ENCODE measurements at regions not wholly inside any gene's neighbourhood (a gene's known extent, or its start where the extent isn't known, plus 50 kb on each side); places are given as distances from the start of the nearest gene placed in this dataset.
"Not testable (repeated sequence)": the region's sequence is repeated elsewhere in the genome, so short reads cannot be mapped to it uniquely, and the experiment has no call there.

GRCh38 chr2:160752475-160753330, 259.1 kb upstream of the RBMS1 start:
- no peak overlapping the region for H3K4me3 ChIP-seq (ENCODE audit: low read depth, low read length)
- in situ Hi-C loops (cut with HindIII; ENCODE audit: low sequenced_read_pairs), result no loop called here
- TF ChIP-seq CTCF (IDR thresholded peaks at IDR 0.05; ENCODE audit: low read depth, low read length, missing control alignments), result no peak
- no peak for DNase-seq (ENCODE audit: low read depth)

DNA sequence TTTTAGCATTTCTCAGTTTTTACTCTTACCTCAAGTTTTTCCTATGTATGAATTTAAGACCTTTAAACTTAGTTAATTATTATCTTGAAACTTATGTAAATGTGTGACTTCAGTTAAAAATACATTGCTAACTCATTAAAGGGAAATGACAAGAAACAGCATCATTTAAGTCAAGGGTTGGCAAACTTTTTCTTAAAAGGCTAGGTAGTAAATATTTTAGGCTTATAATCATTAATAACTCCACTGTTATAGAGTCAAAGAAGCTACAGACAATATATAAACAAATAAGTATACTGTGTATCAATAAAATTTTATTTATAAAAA, 259.7 kb upstream of the RBMS1 start:
- no peak for TF ChIP-seq CTCF (IDR thresholded peaks at IDR 0.05; ENCODE audit: low read depth, low read length, missing control alignments)
- DNase-seq (ENCODE audit: low read depth), result no peak
- no peak overlapping the region for H3K4me3 ChIP-seq (ENCODE audit: low read depth, low read length)
- in situ Hi-C loops (cut with HindIII; ENCODE audit: low sequenced_read_pairs), result no loop called here

DNA sequence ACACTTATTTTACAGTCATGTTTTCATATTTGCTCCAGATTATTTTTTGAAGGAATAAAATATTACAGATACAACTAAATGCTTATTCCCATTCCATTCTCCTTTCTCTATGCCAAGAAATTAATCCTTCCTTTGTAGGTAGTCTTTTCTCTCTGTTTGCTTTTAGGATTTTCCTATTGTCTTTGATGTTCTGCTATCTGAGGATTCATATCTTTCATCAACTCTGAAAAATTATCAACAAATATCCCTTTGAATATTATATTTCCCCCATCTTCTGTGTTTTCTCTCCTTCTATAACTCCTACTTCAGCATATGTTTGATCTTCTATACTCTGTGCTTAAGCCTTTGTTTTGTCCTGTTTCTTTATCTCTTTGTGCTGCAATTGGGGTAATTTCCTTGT, 260.4 kb upstream of the RBMS1 start:
- in situ Hi-C loops (cut with HindIII; ENCODE audit: low sequenced_read_pairs), result no loop called here
- TF ChIP-seq CTCF (IDR thresholded peaks at IDR 0.05; ENCODE audit: low read depth, low read length, missing control alignments), result no peak
- DNase-seq (ENCODE audit: low read depth), result no peak
- no peak overlapping the region for H3K4me3 ChIP-seq (ENCODE audit: low read depth, low read length)

GRCh38 chr2:160756481-160756880, 262.9 kb upstream of the RBMS1 start:
- TF ChIP-seq CTCF (IDR thresholded peaks at IDR 0.05; ENCODE audit: low read depth, low read length, missing control alignments), result no peak
- no peak for DNase-seq (ENCODE audit: low read depth)
- in situ Hi-C loops (cut with HindIII; ENCODE audit: low sequenced_read_pairs), result no loop called here
- no peak overlapping the region for H3K4me3 ChIP-seq (ENCODE audit: low read depth, low read length)

GRCh38 chr2:160762493-160763128, 269.0 kb upstream of the RBMS1 start:
- DNase-seq (ENCODE audit: low read depth); in situ Hi-C loops (cut with HindIII; ENCODE audit: low sequenced_read_pairs); H3K4me3 ChIP-seq (ENCODE audit: low read depth, low read length): not testable (repeated sequence)

DNA sequence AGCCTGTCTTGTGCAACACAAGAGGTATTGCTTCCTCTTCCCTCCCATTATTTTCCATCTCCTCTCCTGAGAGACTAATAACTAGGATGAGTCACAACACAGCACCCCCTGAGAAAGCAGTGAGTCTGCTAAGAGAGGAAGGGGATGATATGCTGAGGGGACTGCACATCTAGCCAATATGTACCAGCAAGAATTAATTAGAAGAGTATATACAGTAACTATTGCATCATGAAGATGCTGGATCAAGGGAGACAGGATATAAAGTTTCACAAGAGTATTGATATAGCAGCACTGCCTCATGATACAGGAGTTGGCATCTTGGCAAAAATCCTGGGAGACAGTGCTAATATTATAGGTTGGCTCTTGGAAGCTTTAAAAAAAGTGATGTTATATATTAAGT, 289.9 kb upstream of the RBMS1 start:
- no peak for DNase-seq (ENCODE audit: low read depth)
- no peak for TF ChIP-seq CTCF (IDR thresholded peaks at IDR 0.05; ENCODE audit: low read depth, low read length, missing control alignments)
- in situ Hi-C loops (cut with HindIII; ENCODE audit: low sequenced_read_pairs), result no loop called here
- no peak overlapping the region for H3K4me3 ChIP-seq (ENCODE audit: low read depth, low read length)

- in situ Hi-C loops (cut with HindIII; ENCODE audit: low sequenced_read_pairs), result no loop called here
- no peak overlapping the region for H3K4me3 ChIP-seq (ENCODE audit: low read depth, low read length)
- TF ChIP-seq CTCF (IDR thresholded peaks at IDR 0.05; ENCODE audit: low read depth, low read length, missing control alignments), result no peak
- no peak for DNase-seq (ENCODE audit: low read depth)
Measured at GRCh38 chr2:160784034-160784433, 290.4 kb upstream of the RBMS1 start.

Measured in astrocyte of the cerebellum (primary cell).